GM19035 (cell line): ENCODE measurements at regions not wholly inside any gene's neighbourhood (a gene's known extent, or its start where the extent isn't known, plus 50 kb on each side); places are given as distances from the start of the nearest gene placed in this dataset.

ENCODE experiments used
- ATAC-seq: cut with Tn5 transposase; IDR thresholded peaks from one replicate; pipeline ENCODE4 v1.9.1; 2021; ENCODE audit not compliant: unreplicated experiment

DNA sequence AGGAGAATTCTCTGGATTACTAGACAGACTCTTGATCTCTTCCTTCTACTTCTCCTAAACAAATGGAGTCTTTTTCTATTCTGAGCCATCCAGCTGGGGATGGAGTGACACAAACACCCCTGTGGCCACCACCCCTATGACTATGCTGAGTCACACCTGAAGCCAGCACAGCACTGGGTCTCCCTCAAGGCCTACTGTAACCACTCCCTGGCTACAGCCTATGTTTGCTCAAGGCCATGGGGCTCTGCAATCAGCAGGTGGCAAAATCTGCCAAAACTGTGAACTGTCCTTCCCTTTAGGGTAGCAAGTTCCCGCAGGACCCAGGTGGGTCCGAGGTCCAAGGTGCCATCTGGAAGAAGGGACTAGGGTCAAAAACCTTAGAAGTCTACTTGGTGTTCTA is 132.3 kb downstream of the TINAG start:
- ATAC-seq, result no peak

DNA sequence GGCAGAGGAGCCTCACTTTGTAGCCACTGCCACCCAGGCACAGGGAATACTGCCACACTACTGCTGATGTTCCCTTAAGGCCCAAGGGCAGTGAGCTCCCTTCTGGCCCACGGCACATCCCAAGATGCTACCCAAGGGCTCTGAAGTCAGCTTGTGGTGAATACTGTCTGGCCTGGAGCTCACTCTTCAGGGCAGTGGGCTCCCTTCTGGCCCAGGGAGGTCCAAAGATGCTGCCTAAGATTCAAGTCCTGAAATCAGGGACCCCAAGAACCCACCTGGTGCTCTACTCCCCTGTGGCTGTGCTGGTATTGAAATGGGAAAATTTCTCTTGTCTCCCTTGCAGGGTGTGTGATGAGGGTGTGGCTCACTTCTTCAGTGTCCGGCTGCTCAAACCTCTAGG is 132.8 kb downstream of the TINAG start:
- no peak for ATAC-seq

DNA sequence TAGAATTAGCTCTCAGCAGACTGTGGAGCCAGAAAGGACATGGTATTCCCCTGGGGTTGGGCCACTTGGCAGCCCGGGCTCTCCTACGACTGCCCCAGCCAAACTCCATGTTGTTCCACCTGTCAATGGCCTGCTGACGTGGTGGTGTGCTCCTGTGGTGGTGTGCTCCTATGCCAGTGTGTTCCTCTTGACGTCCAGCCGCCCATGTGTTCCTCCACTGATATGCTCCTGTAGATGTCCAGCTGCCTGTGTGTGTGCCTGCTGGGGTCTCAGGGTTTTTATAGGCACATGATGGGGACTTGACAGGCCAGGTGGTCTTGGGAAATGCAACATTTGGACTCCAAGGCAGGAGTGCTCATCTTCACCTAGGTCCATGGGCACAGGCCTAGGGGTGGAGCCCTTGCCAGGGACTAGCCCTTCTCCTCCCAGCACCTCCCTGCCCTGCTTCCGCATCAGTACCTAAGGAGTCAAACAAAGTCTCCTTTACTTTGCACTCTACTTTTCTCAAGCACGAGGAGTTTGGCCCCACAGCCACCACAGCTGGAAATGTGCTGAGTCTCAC is 133.5 kb downstream of the TINAG start:
- ATAC-seq, result no peak

DNA sequence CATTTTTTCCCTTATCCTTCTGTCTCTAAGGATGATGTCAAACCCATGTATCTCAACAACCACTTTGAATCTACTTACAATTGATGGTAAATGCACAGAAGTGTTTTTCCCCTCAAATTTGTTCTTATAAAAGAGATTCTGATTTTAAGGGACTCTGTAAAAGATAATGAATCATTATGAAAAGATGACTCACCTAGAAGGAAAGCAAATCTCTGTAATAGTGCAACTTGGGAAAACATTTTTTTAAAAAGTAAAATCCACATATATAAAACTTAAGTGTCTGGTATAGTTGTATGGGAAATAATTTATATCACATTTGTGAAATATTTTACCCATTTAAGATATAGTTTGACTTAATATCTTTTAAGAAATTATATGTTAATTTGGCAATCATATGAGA is 137.0 kb downstream of the TINAG start:
- ATAC-seq, result no peak

DNA sequence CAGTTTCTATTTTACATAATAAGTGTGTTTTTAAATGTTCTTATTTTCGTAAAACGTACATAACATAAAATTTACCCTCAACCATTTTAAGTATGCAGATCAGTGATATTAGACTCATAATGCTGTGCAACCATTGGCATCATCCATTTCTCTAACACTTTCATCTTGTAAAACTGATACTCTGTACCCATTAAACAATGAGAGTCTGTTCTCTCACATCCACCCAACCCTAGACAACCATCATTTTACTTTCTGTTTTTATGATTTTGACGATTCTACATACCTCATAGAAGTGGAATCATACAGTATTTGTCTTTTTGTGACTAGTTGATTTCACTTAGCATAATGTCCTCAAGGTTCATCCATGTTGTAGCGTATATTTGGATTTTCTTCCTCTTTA is 140.4 kb downstream of the TINAG start:
- ATAC-seq, result no peak

DNA sequence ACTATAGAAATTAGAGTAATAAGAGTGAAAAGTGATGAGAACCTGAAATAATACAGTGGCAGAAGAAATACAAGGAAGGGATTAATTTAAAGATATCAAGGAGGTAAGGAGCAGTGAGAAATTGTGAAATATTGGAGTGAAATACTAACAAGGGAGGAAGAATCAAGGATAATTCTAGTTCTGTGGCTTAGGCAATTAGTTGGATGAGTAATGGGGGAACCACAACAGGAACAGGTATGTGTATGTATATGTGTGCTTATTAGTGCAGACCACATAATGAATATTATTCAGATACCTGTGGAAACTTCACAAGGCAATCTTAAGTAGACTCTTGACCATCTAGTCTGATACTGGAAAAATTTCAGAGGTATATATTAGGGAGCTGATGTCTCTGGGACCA is 143.3 kb downstream of the TINAG start:
- no peak for ATAC-seq

DNA sequence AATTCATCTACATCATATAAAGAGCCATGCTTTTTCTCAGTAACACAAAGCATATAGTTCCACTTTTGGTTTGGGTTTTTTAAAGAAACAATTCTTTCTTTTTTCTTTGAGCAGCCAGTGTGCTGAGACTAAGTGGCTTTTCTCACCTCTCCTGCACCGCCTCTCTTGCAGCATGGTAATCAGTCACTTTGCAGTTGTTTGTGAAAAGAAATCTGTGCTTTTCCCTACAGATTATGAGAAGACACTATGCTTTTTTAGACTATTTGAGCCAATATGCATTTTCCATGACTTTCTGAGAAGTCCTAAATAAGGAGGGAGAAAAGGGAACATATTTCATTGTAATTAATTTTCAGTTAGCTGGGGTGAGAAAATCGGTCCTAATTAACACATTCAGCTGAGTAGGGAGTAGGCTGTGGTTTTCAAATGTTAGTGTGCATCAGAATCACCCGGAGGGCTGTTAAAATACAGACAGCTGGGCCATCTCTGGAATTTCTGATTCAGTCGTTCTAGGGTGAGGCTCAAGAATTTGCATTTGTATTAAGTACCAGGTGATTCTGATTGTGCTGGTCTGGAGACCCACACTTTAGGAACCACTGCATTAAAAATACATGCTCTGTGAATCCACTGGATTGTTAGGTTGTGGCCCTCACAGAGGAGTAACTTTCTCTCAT is 155.2 kb downstream of the TINAG start:
- no peak for ATAC-seq

DNA sequence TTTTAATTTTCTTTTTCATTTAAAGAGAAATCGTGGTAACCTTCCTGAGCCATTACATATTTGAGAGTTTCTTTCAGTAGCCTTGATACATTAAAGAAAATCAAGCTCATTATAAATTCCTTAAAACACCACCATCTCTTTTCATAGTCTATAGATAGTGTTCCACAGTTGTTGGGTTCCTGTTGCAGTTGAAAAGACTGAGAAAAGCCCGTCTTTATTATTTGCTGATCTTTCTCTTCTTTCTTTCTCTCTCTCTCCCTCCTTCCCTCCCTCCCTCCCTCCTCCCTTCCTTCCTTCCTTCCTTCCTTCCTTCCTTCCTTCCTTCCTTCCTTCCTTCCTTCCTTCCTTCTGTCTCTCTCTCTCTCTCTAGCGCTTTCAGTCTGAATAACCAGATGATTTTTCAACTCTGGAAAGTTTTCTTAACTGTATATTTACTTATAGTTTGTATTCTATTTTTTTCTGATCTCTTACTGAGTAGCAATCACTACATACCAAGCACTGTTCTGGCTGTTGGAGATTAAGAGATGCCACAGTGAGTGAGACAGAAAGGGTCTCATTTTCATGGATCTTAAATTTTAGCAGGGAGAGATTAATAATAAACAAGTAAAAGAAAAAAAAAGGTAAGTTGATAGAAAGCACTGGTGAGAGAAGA is 157.5 kb downstream of the TINAG start:
- no peak for ATAC-seq

DNA sequence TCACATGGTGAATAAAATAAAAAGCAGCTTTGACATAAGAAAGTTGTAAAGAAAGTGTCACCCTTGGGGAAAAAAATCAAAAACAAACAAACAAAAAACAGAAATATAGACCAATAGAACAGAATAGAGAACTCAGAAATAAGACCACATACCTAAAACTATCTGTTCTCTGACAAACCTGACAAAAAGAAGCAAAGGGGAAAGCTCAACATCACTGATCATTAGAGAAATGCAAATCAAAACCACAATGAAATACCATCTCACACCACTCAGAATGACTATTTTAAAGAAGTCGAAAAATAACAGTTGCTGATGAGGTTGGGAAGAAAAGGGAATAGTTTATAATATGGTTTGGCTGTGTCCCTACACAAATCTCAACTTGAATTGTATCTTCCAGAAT is 159.1 kb downstream of the TINAG start:
- no peak for ATAC-seq

DNA sequence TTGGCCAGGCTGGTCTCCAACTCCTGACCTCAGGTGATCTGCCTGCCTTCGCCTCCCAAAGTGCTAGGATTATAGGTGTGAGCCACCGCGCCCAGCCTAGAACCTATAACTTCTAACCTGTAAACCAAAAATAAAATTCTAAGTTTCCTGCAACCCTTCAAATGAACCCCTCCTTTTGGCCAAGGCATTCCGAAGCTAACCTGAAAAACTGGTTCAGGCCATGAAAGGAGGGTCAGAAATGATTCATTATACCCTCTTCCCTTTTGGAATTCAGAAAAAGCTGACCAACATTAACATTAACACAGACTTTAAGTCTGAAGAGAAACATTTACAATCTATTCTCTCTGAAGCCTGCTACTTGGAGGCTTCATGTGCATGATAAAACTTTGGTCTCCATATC is 165.1 kb downstream of the TINAG start:
- ATAC-seq, result no peak

DNA sequence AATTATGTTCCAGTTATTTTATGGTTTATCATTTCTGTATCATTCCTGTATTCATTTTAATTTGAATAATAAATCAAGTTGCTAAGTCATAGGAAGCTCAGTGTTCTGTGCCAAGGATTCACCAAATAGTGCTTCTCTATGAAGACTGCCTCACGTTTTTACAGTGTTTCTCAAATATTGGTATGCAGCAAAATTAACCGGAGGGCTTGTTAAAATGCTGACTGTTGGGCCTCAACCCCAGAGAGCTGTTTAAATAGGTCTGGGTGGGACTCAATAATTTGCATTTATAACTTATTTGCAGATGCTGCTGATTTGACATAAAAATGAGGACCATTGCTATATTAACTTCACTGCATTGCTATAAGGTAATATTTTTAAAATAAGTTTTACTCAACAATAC is 166.7 kb downstream of the TINAG start:
- ATAC-seq, result no peak

DNA sequence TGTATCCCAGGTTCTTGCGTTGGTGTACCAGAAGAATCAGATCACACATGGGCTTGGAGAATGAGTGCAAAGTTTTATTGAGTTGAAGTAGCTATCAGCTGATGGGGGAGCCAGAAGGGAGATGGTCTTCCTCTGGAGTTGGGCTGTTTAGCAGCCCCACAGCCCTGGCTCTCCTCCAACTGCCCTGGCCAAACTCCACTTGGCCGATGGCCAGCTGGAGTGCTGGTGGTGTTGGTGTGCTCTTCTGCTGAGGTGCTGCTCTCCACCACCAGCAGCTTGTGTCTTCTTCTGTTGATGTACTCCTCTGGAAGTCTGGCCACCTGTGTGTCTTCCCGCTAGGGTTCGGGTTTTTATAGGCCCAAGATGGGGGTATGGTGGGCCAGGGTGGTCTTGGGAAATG is 172.8 kb downstream of the TINAG start:
- no peak for ATAC-seq

DNA sequence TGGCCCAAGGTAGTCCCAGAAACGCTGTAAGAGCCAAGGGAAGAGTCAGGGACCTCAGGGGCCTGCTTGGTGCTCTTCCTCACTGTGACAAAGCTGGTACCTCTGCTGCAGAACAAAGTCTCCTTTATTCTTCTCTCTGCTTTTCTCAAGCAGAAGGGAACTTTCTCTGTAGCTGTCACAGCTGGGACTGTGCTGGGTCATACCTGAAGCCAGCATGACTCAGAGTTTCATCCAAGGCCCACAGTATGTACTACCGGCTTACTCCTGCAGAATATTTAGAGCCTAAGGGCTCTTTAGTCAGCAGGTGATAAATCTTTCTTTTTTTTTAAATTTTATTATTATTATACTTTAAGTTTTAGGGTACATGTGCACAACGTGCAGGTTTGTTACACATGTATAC is 183.2 kb downstream of the TINAG start:
- ATAC-seq, result no peak

DNA sequence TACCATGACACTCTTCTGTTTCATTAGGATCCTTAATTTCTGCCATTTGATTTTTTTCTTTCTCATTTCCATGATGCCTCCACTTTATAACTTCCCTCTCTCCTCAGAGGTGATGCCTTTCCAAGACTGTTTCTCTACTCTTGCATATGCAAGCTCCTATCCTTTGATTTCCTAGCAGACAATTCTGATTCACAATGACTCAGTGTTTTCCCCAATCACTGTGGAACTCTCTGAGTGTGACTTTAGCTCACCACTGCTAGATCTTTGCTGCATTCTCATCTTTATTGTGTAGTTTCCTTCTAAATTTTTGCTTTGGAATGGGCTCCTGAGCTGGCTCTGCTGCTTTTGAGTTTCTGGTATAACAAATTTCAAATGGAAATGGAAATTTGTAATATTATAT is 184.9 kb downstream of the TINAG start:
- ATAC-seq, result no peak

DNA sequence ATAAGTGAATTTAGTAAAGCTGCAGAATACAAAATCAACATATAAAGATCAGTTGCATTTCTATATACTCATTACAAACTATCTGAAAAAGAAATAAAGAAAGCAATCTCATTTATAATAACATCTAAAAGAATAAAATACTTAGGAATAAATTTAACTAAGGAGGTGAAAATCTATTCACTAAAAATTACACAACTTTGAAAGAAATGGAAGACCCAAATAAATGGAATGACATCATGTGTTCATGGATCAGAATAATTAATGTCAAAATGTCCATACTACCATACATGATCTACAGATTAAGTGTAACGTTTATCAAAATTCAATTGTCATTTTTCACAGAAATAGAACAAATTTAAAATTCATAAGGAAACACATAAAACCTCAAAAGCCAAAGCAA is 194.9 kb downstream of the TINAG start:
- no peak for ATAC-seq

DNA sequence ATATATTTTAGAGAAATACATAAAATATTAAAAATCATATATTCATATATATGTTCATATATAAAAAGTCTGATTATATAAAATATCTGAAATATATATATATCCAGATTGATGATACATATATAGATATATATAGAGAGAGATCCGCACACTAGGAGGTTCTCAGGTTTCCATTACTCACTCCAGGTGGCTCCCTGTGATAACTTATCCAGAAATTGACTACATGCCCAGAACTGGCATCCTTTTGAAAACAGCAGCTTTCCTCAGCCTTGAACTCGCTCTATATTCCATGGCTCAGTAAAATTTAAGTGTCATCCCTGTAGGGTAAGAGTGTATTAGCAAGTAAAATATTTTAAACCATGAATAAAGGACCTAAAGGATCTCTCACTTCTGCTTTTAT is 206.8 kb downstream of the TINAG start:
- no peak for ATAC-seq

DNA sequence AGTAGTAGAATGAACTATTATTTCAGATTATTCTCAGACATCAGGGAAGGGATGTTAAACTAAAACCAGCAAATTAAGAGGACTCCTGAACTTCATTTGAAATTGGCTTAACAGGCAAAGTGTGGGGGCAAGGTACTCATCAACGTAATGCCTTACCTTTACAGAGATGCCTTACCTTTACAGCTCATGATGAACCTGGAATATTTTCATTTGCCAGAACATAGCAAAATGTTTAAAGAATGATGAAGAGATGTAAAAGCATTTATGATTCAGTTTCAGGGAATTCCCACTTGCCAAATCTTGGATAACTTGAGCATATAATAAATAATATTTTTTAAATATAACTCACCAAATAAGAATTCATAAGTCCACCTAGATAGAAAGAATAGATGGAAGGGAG is 207.5 kb downstream of the TINAG start:
- ATAC-seq, result no peak

DNA sequence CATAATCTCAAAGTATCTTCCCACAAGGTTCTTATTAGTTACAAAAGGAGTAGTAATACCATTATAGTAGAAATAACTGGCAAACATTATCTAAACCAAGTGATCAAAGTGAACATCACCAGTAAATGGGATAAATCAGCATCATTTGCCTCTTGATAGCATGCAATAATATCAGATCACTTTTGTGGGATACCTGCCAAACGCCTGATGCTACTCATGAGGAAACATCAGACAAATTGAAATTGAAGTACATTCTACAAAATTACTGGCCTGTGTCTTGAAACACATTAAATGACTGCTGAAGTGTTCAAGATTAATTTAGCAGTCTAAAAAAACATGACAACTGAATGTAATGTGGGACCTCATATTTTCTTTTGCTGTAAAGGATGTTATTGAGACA is 208.1 kb downstream of the TINAG start:
- no peak for ATAC-seq

DNA sequence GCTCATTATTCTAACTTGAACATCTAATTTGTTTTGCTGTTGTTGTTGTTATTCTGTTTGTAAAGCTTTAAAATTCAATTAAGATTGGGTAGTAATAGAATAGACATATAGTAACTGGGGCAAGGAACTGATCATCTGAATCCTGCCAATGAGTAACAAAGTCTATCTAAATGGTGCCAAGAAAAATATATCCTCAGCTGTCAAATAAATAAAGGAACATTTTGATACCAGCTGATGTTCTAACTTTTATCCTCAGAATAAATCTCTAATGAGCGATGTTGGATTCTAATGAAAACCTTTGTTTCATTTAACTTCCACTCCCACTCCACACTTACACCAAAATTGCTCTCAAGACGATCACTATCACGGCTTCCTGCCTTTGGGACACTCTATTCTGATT is 210.9 kb downstream of the TINAG start:
- no peak for ATAC-seq

DNA sequence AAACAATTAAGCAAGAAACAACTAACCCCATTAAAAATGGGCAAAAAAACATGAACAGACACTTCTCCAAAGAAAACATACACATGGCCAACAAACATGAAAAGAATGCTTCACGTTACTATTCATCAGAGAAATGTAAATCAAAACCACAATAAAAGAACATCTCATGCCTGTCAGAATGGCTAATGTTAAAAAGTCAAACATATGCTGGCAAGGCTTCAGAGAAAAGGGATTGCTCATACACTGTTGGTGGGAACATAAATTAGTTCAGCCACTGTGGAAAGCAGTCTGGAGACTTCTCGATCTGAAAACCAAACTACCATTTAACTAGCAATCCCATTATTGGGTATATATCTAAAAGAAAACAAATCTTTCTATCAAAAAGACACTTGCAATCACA is 217.5 kb downstream of the TINAG start:
- no peak for ATAC-seq

DNA sequence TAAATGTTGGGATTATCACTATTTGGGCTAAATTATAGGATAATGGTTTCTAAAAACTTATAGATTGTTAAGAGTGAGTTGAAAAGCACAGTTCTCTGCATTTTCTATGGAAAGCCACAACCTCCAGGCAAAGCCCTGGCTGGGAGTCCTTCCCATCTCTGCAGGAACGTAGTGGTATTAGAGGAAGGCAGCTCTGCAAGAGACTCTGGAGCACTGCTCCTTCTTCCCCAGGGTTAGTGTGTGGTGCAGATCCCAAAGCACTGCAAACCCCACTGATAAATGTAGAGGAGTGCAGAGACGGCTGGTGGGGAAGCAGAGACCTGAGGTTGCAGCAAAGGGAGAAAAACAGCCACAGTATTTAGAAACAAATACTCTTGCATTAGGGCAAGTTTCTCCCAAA is 225.3 kb downstream of the TINAG start:
- ATAC-seq, result no peak

DNA sequence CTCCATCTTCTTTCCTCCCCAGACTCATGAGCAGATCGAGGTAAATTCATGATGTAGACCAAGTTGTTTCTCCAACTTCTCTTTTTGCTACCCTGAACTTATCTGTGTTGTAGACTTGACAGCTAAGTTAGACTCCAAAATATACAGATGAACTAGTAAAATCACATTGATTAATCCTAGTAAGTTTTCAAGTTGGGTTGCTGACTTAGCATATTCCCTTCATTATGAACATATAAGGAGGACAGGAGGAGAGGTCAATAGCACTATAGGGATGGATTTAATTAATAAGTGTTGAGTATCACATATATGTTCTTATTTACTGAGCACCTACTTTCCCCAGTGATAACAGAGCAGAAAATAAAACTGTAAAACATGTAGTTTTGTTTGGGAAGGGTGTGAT is 227.3 kb downstream of the TINAG start:
- no peak for ATAC-seq

DNA sequence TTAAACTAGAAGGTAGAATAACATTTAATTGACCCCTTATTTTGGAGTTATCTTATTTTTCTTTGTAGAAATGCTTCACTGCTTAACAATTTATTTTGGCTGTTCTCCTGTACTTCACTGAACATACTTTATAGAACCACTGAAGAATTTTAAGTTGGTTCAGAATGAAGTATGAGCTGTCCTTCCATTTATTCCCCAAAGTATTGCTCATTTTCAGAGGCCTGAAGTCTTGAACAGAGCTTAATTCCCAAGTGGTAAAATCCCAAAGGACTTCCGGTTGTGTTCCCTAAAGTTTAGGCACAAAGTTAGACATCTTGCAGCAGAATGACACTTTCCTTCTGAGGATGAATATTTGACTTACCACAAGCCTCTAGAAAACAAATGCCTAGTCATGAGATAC is 233.3 kb downstream of the TINAG start:
- ATAC-seq, result no peak
